T-helper 9 cell (primary cell): ENCODE measurements at regions not wholly inside any gene's neighbourhood (a gene's known extent, or its start where the extent isn't known, plus 50 kb on each side); places are given as distances from the start of the nearest gene placed in this dataset.
"Not testable (repeated sequence)": the region's sequence is repeated elsewhere in the genome, so short reads cannot be mapped to it uniquely, and the experiment has no call there.

Experiments used
- DNase-seq: peaks from one replicate; pipeline ENCODE4 v3.0.0-alpha.2; 2020

DNA sequence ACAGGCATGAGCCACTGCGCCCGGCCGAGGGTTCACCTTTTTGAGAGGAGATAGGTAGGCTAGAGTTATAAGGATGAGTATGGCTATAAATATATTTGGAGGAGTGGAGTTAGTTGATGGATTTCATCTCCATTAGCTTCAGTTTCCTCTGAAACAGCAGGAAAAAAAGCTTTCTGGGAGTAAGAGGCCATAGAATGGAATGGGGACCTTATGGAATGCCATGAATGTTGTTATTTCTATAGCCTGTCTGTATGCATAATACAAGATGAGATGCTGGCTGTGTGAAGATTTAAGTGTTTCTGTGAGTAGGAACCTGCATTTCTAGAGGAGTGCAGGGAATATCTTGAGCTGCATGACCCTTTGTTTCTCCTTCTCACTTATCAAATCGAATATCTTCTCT, 114.9 kb upstream of the ARX start:
- DNase-seq = no peak

DNA sequence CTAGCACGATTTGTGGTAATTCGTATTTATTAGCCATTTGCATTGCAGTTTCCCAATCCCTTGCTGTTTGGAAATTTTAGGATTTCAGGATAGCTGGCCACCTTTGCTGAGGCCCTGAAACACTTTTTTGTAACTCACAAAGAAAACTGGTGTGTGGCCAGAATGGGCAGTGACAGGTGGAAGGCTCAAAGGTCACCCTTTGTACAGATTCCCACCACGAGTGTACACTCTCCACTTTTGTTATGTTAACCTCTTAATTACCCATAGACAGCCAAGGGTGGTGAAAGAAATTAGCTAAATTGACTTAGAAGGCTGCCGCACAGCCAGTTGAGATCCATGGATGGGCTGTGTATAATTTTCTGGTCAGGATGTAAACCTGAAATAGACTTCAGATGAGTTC, 109.7 kb upstream of the ARX start:
- DNase-seq = no peak

DNA sequence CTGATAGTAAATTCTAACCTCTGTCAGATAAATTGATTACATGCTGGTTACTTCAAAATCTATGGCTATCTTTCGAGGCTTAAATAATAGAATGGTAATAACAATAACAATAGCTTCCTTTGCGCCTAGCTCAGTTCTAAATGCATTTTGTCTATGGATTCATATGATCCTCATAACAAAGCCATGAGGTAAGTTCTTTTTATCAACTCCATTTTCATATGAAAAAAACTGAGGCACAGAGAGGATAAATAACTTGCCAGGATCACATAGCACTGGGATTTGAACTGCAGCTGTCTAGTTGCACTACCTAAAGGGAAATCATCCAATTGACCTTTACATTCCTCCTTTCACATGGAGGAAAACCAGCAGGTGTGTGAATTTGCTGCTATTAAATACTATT, 108.6 kb upstream of the ARX start:
- no peak for DNase-seq

DNA sequence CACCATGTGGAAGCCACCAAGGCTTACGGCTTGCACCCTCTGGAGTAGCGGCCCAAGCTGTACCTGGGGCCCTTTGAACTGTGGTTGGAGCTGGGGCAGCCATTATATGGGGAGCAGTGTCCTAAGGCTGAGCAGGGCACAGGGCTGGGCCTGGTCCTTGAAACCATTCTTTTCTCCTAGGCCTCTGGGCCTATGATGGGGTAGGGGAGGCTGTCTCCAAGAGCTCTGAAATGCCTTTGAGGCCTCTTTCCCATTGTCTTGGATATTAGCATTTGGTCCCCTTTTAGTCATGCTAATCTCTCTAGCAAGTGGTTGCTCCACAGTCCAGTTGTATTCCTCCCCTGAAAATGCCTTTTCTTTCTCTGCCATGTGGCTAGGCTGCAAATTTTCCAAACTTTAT, 96.4 kb upstream of the ARX start:
- no peak for DNase-seq

DNA sequence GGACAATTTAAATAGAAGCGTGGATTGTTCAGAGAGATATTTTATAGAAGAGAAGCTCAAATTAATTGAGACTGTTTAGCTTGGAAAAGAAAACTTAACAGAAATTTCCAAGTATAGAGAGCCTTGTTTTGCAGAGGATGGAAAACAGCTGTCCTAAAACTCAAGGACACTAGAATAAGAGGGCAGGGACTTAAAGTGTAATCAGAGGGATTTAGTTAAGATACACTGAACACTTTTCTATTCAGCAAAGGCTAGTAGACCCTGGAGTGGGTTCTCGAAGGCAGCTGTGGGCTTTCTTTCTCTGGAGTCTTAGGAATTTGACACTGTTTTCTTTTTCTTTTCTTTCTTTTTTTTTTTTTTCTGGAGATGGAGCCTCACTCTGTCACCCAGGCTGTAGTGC, 92.7 kb upstream of the ARX start:
- DNase-seq = no peak

DNA sequence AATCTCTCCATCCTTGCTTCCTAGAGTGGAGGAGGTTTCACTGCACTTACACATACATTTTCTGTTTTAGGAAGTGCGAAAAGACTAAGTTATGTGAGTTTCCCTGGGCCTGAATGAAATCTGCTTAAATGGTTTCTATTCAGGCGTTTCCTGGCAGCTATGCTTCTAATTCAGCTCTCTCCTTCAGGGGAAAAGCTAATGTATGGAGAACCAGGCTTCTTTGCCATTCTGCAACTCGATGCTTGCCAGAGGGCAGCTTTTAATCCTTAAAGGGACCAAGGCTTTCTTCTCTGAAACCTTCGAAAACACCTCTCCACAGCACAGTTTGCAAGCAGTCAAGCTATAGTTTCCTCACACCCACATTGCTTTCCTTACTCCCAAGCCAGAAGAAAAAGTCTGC, 89.5 kb upstream of the ARX start:
- DNase-seq = no peak

DNA sequence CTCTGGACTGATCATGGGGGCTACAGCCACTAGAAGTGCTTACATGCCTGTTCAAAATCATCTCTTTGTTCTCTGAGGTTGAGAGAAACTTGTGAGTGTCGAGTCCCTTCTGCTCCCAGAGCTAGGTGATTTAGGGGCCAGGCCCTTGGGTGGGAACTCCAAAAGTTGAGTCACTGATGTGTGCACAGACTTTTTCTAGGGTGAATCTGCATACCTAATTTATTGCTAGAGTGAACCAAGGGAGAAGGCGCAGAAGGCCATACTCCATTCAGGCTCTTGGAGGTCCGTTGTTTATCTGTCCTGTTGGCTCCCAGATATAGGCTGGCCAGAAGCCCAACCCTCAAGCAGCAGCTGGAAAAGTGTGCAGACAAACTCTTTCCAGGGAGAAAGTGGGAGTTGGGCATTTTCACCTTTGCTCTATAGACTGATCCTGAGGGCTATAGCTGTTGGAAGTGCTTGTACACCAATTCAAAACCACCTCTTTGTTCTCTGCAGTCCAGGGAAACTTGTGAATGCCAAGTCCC, 80.8 kb upstream of the ARX start:
- DNase-seq = no peak

DNA sequence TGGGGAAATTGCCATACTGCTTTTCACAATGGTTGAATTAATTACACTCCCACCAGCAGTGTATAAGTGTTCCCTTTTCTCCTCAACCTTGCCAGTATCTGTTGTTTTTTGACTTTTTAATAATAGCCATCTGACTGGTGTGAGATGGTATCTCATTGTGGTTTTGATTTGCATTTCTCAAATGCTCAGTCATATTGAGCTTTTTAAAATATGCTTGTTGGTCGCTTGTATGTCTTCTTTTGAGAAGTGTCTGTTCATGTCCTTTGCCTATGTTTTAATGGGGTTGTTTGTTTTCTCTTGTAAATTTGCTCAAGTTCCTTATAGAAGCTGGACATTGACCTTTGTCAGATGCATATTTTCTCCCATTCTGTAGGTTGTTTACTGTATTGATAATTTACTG, 75.4 kb upstream of the ARX start:
- DNase-seq = not testable (repeated sequence)

DNA sequence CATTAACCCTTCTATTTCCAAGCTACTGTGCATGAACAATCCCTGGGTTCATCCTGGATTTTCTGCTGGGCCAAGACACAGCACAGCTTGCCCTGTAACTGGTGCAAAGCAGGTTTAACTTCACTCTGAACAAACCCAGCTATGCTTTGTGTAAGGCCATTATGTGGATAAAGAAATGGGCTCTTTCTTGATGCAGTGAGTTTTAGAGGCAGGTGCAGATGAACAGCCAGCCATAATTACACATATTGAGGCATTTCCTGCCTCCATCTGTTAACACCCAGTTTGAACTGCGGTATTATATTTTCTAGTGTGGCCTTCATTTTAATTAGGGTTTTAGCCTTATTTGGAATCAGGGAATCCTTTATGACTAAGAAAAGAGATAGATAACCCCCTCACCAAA, 68.7 kb upstream of the ARX start:
- DNase-seq = no peak

DNA sequence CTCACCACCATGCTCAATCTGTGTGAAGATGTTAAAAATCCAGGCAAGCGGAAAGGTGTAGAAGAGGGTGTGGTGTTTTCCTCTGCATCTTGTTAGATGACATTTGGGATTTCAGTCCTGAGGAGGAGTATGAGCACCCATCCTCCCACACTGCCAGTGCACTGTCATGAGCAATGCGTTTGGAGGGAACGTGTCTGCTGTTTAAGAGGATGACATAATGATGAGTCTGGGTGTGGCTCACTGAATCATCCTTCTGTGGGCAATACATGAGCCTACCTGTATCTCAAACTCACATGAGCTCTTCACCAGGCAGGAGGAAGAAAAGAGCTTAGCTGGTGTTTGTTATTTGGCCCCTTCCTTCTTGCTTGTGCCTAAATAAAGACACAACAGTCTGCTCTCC, 67.9 kb upstream of the ARX start:
- no peak for DNase-seq

DNA sequence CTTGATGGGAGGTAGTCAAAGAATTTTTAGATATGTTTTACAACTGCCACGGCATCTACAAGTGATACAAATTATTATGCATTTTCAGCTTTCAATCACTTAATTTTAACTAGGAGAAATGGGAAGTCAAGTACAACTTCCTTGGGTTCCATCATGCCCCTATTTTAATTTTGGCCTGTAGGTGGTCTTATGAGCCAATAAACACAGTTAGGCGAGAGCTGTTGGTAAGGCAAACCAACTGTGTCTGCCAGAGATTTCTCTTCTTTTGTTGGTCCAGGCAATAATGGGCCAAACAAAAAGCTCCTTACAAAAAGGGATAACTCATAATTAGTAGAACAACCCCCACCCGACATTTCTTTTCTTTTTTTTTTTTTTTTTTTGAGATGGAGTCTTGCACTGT, 63.3 kb upstream of the ARX start:
- DNase-seq = no peak

DNA sequence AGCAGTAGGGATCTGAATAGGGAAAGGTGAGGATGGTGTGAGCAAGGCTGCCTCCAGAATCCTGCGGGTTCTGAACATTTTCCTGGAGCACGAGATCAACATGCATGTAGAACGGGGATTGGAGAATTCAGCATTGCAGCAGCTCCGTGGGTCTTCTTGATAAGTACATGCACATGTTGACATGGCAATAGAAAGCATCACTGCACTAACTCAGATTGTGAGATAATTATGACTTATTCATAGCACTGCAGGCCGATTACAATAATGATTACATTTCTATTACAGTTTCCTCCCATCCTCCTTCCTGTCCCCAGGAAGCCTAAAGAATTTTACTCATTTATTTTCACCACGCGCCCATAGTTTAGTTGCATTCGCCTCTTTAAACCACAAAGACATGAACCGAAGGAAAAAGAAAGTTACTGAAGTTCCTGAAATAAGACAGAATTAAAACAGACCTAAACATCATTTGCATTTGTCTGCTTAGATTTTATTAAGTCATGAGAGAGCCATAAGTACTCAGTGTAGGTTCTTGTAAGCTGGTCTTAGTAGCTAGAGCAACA, 61.3 kb upstream of the ARX start:
- DNase-seq = no peak

DNA sequence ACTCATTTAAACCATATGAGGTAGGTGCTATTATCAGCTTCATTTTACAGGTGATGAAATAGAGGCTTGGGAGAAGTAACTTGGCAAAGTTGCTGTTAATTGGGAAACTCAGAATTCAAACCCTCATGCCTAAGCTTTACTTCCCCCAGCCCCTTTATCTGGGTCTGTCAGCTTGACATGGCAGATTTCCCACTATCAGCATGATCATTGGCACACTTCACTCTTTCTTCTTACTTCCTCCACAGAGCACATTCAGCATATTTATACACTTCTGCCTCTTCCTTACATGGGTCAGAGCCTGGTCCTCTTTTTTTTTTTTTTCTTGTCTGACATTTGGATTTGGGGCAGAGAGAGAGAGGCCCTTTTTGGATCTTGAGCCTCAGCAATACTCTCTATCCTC, 56.5 kb upstream of the ARX start:
- DNase-seq = no peak

DNA sequence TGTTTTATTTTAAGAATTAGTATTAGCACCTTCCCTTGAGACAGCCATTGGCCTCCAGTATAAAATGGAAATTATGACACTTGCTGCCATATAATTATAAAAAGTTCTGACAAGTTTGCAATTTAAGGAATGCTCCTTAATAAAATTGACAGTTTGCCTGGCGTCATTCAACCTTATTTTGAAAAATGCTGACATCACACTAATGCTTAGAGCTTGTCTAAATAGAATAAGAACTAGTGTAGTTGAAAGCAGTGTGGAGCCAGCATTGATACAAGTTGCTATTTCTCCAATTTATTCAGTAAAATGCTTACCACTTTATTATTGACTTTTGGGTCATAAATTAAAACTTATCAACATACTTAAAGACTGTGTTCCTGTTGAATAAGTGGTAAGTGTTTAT, 54.3 kb upstream of the ARX start:
- no peak for DNase-seq

DNA sequence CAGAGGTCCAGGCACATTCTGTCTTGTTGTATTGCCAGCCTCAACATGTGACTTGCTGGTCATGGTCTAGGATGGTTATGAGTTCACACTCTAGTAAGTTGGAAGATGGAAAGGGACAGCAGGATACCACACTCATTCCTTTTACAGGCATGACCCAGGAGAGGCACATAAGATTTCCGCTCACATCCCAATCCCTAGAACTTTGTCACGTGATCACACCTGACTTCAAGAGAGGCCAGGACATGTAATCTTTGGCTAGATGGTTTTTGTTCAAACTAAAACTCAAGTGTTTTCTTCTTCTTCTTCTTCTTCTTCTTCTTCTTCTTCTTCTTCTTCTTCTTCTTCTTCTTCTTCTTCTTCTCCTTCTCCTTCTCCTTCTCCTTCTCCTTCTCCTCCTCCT, 53.4 kb upstream of the ARX start:
- no peak for DNase-seq

DNA sequence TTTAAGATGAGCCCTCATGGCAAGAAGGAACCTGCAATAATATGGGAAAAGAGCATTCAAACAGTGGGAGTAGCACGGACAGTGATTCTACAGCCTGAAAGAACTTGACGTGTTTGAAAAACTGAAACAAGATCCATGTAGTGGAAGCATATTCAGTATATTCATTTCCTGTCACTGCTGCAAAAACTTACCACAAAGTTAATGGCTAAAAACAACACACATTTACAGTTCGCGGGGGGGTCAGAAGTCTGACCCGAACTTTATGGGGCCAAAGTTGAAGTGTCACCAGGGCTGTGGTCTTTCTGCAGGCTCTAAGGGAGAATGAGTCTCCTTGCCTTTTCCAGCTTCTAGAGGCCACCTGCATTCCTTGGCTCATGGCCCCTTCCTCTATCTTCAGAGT, 52.6 kb upstream of the ARX start:
- no peak for DNase-seq

DNA sequence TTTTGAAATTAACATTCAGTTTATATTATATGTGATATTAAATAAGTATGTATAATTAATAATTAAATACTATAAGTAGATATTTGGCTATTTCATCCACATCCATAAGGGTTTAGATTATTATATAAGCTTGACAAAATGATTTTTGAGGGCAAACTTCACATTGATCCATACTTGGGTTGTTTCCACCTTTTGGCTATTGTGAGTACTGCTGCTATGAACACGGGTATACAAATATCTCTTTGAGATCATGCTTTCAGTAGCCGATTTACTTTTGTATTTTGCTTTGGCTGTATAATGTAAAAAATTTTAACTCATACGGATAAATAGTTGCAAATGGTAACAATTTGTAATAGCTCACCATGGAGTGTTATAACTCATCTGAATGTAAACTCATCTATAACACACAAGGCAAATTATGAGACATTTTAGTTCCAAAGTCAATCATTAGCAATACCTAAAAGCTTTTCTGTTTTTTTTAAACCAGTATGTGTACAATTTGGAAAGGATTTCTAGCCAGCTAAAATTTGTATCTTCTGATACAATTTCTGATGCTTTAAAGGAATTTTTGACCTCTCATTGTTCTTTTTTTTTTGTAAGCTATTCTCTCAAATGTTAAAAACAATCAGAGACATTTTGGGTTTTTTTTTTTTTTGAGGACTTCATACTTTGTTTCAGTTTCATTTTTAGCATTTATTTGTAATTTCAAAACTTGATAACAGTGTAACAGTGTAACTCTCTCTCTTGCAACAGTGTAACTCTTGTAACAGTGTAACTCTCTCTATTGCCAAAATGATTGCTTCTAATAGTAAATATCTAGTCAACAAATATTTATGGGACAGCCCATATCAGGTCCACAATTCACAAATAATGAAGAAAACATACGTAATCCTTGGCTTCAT, 51.8 kb upstream of the ARX start:
- no peak for DNase-seq

DNA sequence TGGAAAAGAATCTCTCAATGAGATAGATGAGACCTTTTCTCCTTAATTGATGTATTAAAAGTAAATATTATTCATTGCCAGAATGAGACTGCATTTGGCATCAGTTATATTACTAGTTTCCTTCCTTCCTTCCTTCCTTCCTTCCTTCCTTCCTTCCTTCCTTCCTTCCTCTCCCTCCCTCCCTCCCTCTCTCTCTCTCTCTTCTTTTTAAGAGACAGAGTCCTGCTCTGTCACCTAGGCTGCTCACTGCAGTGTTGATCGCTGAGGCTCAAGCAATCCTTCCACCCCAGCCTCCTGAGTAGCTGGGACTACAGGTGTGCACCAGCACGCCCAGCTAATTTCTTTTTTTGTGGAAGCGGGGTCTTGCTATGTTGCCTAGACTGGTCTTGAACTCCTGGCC, 50.4 kb upstream of the ARX start:
- DNase-seq = no peak
